ENCODE measurements at regions not wholly inside any gene's neighbourhood (a gene's known extent, or its start where the extent isn't known, plus 50 kb on each side); places are given as distances from the start of the nearest gene placed in this dataset.

- DNase-seq (ENCODE audit: low read depth in 2 of 2) = peak; percentile 12 to 20
Observed at GRCh38 chr1:34408011-34408410, 231.3 kb downstream of the C1orf94 start.

DNA sequence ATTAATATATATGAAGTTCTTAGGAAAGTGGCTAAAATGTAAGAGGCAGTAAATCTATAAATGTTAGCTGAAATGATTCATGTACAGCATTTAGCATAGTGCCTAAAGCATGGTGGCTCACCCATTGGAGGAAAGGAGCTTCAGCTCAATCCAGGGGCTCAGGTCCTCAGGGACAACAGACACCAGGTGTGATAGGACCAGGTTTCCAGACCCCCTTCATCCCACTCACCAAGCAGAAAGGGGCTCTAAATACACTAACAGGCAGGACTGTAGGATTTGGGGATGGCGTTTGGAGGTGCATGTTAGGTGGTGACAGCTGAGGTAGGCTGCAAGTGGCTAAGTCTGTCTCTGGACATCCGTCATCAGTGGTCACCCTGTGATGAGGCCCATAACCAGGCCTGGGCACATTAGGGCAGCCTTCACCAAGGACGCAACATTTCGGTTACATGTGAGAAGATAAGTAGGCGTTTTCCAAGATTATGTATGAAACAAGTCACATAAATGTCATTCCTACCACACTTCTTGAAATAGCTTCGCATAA is 233.1 kb downstream of the C1orf94 start:
- DNase-seq (ENCODE audit: low read depth in 2 of 2) = no peak

DNA sequence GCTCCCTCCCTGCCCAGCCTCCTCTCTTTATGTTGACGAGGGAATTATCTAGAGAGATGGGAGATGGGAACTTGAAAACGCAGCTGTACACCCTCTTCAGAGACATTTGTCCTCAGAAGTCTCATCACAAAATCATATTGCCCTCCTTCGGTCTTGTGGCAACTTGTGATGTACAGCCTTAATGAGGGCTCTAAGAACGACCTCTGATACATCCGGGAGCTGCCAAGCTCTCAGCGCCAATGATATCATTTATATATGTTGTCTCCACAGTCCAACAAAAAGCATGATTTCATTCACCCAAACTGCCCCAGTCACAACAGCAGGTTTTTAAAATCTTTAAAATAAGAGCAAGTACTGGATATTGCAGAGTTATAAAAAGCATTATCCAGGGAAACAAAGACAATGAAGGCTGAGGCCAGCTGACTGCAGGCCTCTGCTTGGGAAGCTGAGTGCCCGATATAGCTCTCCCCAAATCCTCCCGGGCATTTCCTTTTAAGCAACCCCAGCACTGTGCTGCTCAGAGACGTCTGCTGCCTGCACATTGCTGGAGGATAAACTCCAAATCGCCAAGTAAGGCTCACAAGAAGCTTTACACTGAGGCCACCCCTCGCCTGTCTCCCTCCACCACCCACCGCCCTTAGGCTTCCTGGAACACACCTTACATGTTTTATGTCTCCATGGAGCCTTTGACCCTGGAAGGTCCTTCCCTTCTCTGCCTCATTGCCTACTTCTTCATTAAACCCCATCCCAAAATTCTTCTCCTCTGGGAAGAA is 236.1 kb downstream of the C1orf94 start:
- no peak for DNase-seq (ENCODE audit: low read depth in 2 of 2)

DNA sequence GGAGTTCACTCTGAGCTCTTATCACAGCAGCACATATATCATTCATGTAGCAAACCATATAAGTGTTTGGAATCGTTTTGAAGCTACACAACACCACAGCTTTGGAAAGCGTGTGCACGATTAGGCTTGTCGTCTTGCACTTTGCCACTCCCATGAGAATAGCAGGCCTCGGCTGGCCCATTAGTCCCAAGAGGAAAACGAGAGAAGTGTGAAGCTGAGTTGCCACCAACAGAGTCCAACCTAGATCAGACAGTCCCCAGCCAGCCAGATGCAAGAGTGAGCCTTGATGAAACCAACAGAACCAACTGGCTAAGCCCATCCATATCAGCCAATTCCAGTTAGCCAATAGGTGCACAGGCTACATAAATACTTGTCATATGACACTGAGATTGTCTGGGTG is 238.4 kb downstream of the C1orf94 start:
- no peak for DNase-seq (ENCODE audit: low read depth in 2 of 2)

DNA sequence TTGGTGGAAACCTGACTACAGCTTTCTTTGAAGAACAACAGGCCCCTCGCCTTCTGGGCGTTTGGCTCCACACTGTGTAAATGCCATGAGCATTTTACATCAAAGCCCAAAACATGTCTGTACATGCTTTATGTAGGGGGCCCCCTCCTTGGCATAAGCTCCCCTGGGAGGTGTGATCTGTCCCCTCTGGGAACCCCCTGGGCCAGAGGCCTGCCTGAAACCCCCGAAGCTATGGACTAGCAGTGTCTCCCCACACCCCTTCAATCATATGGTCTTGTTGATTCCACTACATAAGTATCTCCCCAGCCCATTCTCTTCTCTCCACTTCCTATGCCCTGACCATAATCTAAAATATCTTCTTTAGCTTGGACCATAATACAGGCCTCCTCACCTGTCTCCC is 241.5 kb downstream of the C1orf94 start:
- no peak for DNase-seq (ENCODE audit: low read depth in 2 of 2)

GRCh38 chr1:34419663-34420136 is 243.0 kb downstream of the C1orf94 start:
- DNase-seq (ENCODE audit: low read depth in 2 of 2) = peak; percentile 9 to 10

- no peak for DNase-seq (ENCODE audit: low read depth in 2 of 2)
Observed at GRCh38 chr1:34425046-34425445, 248.3 kb downstream of the C1orf94 start.

DNA sequence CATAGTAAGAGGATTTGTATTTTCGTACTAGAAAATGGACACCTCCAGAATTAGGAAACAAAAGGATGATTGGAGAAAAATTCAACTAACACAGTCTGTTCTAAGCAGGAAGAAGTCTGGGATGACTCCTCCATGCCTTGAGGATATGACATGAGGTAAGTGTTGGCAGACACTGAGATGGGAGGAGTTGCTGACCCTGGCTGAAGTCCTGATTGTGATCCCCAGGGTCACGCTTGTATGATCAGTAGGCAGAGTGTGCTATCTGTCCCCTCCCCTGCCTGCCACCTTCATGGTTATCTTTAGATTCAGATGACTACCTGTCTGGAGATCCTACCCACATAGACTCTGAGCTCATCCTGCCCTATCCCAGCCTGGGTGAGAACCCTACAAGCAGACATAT is 249.1 kb downstream of the C1orf94 start:
- DNase-seq (ENCODE audit: low read depth in 2 of 2) = no peak

DNA sequence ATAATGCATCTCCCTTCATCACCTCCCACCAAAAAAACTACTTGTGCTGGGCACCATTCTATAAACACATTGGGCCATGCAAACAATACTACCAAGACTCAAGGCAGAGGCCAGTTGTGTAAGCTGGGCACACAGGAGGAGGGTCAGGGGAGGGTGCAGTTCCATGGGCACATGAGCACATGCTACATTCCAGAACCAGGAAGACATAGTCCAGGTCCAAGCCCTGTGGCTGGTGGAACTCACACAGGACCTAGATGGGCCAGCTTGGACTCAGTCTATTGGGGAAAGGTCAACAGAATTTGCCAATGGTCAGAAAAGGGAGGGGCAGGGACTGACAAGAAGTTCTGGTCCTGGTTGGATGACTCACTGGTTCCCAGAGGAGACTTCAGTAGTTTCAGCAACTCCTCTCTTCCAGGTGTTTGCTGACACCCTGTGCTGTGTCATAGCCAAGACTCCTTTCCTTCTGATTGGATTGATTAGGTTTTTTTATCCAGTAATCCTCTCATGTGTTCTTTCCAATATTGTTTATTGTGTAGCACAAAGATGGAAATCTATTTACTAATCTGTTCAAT is 249.7 kb downstream of the C1orf94 start:
- DNase-seq (ENCODE audit: low read depth in 2 of 2) = no peak

- DNase-seq (ENCODE audit: low read depth in 2 of 2) = no peak
Observed at GRCh38 chr1:34427170-34427569, 250.5 kb downstream of the C1orf94 start.

DNA sequence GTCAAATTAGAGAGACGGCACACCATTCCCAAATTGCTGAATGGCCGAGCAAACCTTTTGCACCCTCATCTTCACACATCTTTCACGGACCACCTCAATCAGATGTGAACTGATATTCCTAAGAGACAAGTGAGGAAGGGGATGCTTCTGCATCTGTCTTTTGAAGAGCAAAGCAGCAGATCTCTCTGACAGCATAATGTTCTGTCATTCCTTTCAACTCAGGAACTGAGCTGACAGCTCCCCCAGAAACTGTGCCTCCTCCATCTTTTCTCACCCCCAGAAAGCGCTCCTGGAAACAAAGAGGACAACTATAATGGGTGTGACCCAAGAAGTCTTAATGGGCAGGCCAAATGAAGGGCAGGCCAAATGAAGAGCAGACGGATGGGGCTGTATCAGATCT is 256.4 kb downstream of the C1orf94 start:
- no peak for DNase-seq (ENCODE audit: low read depth in 2 of 2)

DNA sequence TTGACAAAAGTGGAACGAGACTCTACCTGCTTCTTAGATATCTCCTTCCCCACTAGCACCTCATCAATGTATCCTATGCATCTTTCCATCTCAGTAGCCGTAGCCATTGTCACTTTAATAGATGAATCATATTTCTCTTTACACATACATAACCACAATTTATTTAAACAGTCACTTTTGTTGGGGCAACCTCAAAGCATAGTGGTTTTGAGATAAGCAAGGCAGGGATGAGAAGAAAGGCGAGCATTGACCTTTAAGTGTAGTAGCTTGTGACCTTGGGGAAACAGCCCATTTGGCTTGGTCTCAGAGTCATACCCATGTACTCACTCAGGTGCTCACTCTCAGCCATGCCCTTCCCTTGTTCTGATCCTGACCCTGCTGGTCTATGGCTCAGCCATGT is 260.1 kb downstream of the C1orf94 start:
- DNase-seq (ENCODE audit: low read depth in 2 of 2) = no peak

- DNase-seq (ENCODE audit: low read depth in 2 of 2) = no peak
Observed at GRCh38 chr1:34441259-34442069, 264.8 kb downstream of the C1orf94 start.

DNA sequence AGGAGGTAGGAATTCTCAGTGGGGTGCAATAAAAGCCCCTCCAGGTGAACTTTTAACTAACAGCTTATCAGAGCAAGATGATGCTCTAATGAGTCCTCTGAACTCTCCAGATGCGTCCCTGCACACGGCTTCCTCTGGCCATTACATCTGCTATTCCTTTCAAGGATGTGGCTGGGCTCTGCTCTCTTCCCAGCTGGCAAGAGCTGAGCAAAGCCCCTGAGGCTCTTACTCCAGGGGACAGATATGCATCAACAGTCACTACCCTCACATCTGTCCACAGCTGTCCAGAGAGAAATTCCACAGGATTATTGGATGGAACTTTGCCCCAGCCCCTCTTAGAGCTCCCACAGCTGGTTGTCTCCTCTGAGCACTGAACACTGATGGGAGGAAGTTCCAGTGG is 267.8 kb downstream of the C1orf94 start:
- DNase-seq (ENCODE audit: low read depth in 2 of 2) = no peak

DNA sequence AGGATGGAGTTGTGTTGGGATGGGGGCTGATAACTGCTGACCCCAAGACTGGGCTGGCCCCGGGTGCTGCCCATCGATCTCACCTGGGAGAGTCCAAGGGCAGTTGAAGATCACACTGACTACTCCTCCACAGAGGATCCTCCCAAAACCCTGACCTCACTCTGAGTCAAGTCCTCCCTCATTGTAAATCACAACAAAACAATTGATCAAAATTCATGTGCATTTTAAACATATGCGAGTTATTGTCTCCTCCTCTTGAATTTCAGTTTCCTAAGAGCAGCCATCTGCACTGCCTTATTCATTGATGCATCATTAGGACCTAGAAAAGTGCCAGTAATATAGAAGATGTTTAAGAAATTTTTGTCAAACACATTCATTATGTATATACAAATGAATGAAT is 273.6 kb downstream of the C1orf94 start:
- DNase-seq (ENCODE audit: low read depth in 2 of 2) = no peak

DNA sequence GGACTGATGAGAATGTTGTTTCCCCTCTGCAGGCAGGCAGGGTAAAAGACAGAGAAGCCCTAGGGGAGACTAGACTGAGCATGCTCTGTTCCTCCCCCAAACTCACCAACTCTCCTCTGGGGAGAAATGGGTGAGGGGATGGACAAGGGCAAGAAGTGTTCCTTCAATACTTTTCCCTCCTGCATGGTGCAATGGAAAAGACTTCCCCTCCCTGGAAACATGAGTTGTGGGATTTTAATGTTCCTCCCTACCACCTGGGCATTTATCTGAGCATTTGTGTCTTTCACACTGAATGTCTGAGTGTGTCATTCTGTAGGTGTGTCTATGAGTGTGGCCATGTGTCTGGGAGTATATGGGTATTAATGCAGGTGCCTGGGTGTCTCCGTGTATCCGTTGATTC is 275.7 kb downstream of the C1orf94 start:
- no peak for DNase-seq (ENCODE audit: low read depth in 2 of 2)

GRCh38 chr1:34455121-34455520 is 278.4 kb downstream of the C1orf94 start:
- DNase-seq (ENCODE audit: low read depth in 2 of 2) = no peak

GRCh38 chr1:34460193-34460592 is 283.5 kb downstream of the C1orf94 start:
- DNase-seq (ENCODE audit: low read depth in 2 of 2) = no peak

- DNase-seq (ENCODE audit: low read depth in 2 of 2) = no peak
Observed at GRCh38 chr1:34470401-34470800, 284.4 kb upstream of the GJB5 start.

DNA sequence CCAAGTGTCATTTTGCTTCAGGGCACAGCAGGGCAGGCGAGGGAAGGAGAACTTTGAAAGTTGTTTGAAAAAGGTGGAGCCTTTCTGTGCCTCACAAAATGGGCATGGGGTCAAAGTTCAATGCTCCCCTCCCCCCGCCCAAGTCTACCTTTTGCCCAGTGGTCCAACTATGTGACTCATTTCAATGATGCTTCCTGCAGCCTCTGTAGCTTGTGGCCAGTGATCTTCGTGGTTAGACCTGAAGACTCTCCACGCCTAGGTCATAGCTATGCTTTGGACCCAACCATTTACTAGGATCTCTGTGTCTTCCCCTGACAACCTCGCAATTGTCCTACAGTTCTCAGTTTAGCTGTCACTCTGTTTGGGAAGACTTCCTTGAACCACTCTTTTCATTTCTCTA is 280.3 kb upstream of the GJB5 start:
- no peak for DNase-seq (ENCODE audit: low read depth in 2 of 2)

DNA sequence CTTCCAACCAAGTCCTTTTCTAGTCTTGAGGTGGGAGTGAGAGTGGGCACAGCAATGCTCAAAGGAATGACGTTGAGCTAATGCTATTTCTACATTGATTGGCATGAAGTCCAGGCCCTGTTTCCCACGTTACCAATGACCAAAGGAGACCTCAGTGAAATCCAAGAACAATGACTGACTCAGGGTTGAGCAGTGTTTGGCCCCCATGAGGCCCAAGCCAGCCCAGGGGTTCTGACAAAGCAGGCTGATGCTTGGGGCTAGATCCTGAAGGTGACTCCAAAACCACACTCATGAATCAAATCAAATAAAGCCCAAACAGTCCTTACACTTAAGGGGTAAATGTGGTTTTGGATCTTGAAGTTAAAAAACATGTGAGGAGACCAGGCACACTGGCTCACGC is 278.5 kb upstream of the GJB5 start:
- no peak for DNase-seq (ENCODE audit: low read depth in 2 of 2)

DNA sequence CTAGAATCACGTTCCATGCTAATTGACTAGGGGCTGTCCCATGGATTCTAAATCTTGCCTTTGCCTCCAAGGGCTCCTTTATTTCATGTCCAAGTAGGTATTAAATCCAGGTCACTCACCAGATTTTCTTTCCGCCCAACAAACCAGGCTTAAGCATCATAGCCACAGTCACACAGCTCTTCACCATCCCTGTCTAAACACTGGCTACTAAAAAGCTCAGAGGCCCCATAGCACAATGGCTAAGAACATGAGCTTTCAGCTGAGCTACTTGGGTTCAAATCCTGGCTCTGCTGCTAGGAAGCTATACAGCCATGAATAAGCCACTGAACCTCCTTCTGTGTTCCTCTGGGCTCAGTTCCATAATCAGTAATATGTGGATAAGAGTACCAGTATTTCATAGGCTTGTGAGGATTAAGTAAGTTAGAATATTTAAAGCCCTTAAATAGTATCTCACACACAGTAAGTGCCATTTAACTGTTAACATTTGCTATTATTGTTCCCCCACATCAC is 277.2 kb upstream of the GJB5 start:
- DNase-seq (ENCODE audit: low read depth in 2 of 2) = no peak
